GM19043 (cell line): ENCODE measurements at regions not wholly inside any gene's neighbourhood (a gene's known extent, or its start where the extent isn't known, plus 50 kb on each side); places are given as distances from the start of the nearest gene placed in this dataset.
A peak's percentile ranks its signal among the peaks of the same experiment; 100 is the strongest.
"Not testable (repeated sequence)": the region's sequence is repeated elsewhere in the genome, so short reads cannot be mapped to it uniquely, and the experiment has no call there.

Experiments
- ATAC-seq: cut with Tn5 transposase; IDR thresholded peaks from one replicate; pipeline ENCODE4 v1.9.1; 2021; ENCODE audit warnings: low read depth; ENCODE audit not compliant: unreplicated experiment

- ATAC-seq, result no peak
Observed at GRCh38 chr17:71434716-71435115, 686.1 kb upstream of the SOX9 start.

DNA sequence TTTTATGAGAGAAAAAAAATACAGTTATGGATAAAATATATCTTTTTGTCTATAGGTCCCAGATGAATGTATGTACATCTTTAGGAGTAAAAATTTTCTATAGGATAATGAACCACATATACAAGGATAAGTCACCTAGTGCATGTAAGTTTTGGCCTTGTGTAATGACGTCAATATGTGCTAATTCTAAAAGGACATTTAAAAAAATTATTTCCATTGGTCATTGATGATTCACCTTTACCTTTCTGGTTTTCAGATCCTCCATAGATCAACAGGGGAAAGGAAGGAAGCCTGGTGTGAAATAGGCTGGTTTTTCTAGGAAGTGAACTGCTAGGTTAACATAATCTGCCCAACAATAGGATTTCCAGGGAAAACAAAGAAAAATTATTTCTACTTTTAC is 684.3 kb upstream of the SOX9 start:
- no peak for ATAC-seq

DNA sequence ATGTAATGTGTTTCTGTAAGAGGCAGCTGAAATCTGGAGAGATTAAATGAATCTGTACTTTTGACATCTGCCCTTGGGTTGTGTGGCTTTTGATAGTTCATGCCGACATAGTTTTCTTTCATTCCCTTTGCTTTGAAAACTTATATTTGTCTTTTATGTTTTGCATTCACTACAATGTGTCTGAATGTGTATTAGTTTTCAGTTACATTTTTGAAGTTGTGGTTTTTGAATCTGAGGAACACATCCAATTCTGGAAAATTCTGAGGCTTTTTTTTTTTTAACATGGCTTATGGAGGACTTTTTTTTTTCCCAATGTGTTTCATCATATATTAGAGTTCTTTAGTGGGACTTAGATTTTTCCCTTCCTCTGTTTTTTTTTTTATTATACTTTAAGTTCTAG is 683.7 kb upstream of the SOX9 start:
- no peak for ATAC-seq

- no peak for ATAC-seq
Observed at GRCh38 chr17:71438631-71439146, 682.1 kb upstream of the SOX9 start.

- no peak for ATAC-seq
Observed at GRCh38 chr17:71440513-71440912, 680.3 kb upstream of the SOX9 start.

- no peak for ATAC-seq
Observed at GRCh38 chr17:71441098-71441497, 679.7 kb upstream of the SOX9 start.

GRCh38 chr17:71444078-71444477 is 676.7 kb upstream of the SOX9 start:
- ATAC-seq, result no peak

GRCh38 chr17:71446645-71447437 is 674.0 kb upstream of the SOX9 start:
- ATAC-seq, result no peak

DNA sequence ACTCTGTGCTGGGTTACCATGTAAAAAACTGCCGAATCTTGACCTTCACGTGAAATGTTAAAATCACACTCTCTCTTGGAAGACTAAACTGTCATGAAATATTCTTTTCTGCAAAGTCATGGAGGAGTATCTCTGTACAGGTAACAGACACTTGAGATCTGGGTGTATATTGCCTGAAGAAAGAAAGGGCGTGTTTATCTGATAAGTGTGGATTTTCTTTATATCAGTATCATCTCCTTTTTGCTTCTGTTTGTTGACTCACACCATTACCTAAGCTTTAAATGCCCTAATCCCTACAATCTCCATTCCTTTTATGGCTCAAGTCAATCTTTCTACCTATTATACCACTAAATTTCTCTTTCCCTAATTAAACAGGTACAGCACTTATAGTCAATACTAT is 673.2 kb upstream of the SOX9 start:
- no peak for ATAC-seq

DNA sequence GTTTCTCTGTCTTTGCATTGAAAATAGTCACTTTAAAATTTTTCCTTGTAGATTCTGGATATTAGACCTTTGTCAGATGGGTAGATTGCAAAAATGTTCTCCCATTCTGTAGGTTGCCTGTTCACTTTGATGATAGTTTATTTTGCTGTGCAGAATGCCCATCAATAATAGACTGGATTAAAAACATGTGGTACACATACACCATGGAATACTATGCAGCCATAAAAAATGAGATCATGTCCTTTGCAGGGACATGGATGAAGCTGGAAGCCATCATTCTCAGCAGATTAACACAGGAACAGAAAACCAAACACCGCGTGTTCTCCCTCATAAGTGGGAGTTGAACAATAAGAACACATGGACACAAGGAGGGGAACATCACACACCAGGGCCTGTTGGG is 670.2 kb upstream of the SOX9 start:
- ATAC-seq, result not testable (repeated sequence)

DNA sequence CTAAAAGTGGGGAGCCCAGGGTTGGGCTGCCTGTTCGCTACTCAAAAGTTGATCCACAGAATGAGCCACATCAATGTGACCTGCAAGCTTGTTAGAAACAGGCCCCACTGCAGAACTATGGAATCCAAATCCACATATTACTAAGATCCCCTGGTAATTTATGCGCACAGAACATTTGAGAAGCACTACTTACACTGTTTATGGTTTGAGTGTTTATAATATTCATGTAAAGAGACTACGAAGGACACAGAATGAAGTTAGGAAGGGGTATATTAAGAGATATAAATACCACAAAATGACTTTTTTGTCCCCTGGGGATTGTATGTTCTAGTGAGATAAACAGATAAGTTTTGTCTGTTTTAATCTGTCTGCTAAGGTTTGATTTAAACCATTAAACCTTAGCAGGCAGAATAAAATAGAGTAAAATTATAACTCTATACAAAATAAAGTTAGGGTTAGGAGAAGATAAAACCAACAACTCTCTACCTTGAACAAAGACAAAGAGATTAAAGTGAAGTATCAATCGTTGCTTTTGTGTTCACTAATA is 666.9 kb upstream of the SOX9 start:
- no peak for ATAC-seq

- no peak for ATAC-seq
Observed at GRCh38 chr17:71455219-71455618, 665.6 kb upstream of the SOX9 start.

GRCh38 chr17:71458322-71458721 is 662.5 kb upstream of the SOX9 start:
- ATAC-seq, result no peak

DNA sequence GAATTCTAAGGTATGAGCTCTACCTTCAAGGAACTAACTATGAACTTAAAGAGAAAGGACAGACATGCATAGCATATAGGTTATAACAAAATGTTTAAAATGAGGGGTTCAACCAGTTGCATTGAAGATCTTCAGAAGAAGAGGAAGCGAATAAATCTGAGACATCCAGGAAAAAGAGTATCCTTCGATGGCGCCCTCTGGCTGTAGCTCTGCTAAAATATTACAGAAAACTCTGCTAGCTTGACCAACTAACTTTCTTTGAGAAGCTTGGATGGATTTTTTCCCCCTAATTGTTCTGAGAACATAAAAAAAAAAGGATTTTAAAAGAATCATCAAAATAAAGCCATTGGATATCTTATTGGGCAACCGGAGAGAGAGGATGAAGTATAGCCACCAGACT is 659.9 kb upstream of the SOX9 start:
- ATAC-seq, result no peak

- no peak for ATAC-seq
Observed at GRCh38 chr17:71461498-71462169, 659.2 kb upstream of the SOX9 start.

DNA sequence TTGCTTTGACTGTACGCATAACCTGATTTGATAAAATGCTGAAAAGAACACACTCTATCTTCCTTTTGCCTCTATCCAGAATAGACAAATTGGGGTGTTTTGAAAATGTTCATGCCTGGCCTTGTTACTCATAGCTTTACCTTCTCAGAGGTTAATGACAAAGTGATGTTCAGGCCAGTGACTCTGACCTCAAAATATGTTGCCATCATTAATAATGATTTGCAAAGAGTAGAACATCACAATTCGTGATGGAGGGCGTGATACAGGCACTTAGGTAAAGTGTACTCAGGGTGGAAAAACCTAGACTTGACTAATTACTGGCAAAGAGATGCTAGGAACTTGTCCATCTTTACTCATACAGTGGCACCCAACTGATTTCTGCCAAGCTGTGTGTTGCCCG is 656.6 kb upstream of the SOX9 start:
- ATAC-seq, result no peak

- no peak for ATAC-seq
Observed at GRCh38 chr17:71464751-71465150, 656.1 kb upstream of the SOX9 start.

DNA sequence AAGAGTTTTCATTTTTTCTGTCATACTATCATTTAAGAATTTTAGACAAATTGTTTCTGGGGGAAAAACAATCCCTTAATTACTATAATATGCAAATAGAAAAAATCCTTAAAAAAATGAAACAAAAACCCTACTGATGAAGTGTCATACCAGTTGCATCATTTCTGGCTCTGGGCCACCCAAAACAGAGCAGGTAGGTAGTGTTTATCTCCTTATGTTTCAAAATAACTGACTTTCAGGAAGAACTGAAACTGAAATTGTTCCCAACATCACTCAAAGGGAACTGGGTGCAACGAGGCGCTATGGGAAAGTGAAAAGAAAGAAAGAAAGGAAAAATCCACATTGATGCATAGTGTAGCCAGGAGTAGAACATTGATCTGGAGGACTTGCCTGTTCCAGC is 653.1 kb upstream of the SOX9 start:
- no peak for ATAC-seq

DNA sequence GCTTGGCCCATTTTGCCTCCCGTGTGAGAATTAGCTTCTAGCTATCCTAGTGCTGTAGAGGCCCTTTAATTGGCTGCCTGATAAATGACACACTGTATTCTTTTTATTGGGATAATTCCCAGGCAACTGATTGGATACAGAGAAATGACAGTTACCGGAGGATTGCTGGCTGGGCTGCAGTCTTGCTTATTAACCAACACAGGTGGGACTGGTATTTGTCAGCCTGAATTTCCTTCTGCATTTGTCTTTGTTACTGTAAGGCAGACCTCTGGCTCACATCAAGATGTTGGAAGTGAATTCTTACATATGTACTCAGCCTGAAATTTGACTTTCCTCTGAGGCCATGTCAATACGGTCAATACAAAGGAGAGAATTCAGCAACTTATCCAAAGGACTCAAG is 650.8 kb upstream of the SOX9 start:
- no peak for ATAC-seq

- peak; percentile 71 for ATAC-seq
Observed at GRCh38 chr17:71472809-71473789, 647.7 kb upstream of the SOX9 start.

- ATAC-seq, result no peak
Observed at GRCh38 chr17:71477356-71477755, 643.5 kb upstream of the SOX9 start.
